Medulla oblongata (tissue), 1 donor: ENCODE measurements at regions not wholly inside any gene's neighbourhood (a gene's known extent, or its start where the extent isn't known, plus 50 kb on each side); places are given as distances from the start of the nearest gene placed in this dataset.
"Not testable (repeated sequence)": the region's sequence is repeated elsewhere in the genome, so short reads cannot be mapped to it uniquely, and the experiment has no call there.

Experiments
- DNase-seq: peaks from one replicate; pipeline ENCODE4 v3.0.0-alpha.2; 2015; ENCODE audit errors: extremely low spot score

- DNase-seq: no peak
Observed at GRCh38 chr1:200282497-200283122, 127.2 kb downstream of the ZNF281 start.

- no peak for DNase-seq
Observed at GRCh38 chr1:200281201-200281835, 128.5 kb downstream of the ZNF281 start.

GRCh38 chr1:200279810-200280411 lies 129.9 kb downstream of the ZNF281 start:
- DNase-seq: peak; percentile 82

GRCh38 chr1:200275816-200276453 lies 133.9 kb downstream of the ZNF281 start:
- no peak for DNase-seq

- no peak for DNase-seq
Observed at GRCh38 chr1:200275415-200275814, 134.4 kb downstream of the ZNF281 start.

- DNase-seq: no peak
Observed at GRCh38 chr1:200274116-200274515, 135.7 kb downstream of the ZNF281 start.

- no peak for DNase-seq
Observed at GRCh38 chr1:200272481-200273068, 137.3 kb downstream of the ZNF281 start.

GRCh38 chr1:200269256-200269655 lies 140.6 kb downstream of the ZNF281 start:
- no peak for DNase-seq

GRCh38 chr1:200267937-200268336 lies 141.9 kb downstream of the ZNF281 start:
- no peak for DNase-seq

GRCh38 chr1:200267458-200267857 lies 142.4 kb downstream of the ZNF281 start:
- DNase-seq: no peak

GRCh38 chr1:200266871-200267270 lies 143.0 kb downstream of the ZNF281 start:
- no peak for DNase-seq

GRCh38 chr1:200265881-200266280 lies 144.0 kb downstream of the ZNF281 start:
- DNase-seq: no peak

GRCh38 chr1:200265104-200265503 lies 144.7 kb downstream of the ZNF281 start:
- DNase-seq: no peak

- DNase-seq: no peak
Observed at GRCh38 chr1:200263203-200263602, 146.6 kb downstream of the ZNF281 start.

GRCh38 chr1:200262326-200262965 lies 147.4 kb downstream of the ZNF281 start:
- no peak for DNase-seq

GRCh38 chr1:200260597-200261335 lies 149.1 kb downstream of the ZNF281 start:
- no peak for DNase-seq

- no peak for DNase-seq
Observed at GRCh38 chr1:200258447-200259375, 151.1 kb downstream of the ZNF281 start.

GRCh38 chr1:200257235-200257634 lies 152.6 kb downstream of the ZNF281 start:
- no peak for DNase-seq

- DNase-seq: not testable (repeated sequence)
Observed at GRCh38 chr1:200254602-200255001, 155.2 kb downstream of the ZNF281 start.
